ENCODE measurements at regions not wholly inside any gene's neighbourhood (a gene's known extent, or its start where the extent isn't known, plus 50 kb on each side); places are given as distances from the start of the nearest gene placed in this dataset.

DNA sequence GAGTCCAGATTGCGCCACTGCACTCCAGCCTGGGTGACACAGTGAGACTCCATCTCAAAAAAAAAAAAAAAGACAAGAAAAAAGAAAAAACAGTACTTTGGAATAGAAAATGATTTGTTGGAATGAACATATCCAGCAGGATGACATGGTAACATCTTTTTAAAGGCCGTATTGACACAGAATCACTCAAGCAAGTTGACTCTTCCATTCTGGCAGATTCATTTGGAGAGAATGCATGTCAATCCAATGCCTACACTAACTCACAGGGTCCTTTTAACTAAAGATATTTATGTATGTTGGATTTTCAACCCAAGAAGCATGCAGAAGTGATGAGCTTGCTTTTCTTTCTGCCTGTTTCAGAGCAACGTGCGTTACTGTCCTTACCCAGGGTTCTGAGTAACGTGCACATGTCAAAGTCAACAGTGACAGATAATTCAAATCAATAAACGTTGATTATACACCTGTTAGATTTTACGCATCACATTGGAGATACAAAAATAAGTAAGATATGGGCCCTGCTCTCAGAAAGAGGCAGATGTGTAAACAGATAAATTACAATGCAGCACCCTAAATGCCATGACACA, 77.1 kb upstream of the FNDC3B start:
- H3K4me3 ChIP-seq (replicated peaks; ENCODE audit: insufficient read depth, low read length), result no peak overlapping the region
- H3K27me3 ChIP-seq (ENCODE audit: insufficient read depth, poor library complexity, severe bottlenecking), result no peaks in the 10 kb centered on the region
- DNase-seq (ENCODE audit: low read depth in 1 of 2, low spot score in 1 of 2), result no peak
- TF ChIP-seq POLR2AphosphoS5 (IDR thresholded peaks at IDR 0.05; ENCODE audit: low read depth), result no peak
- TF ChIP-seq, protein P1, sequence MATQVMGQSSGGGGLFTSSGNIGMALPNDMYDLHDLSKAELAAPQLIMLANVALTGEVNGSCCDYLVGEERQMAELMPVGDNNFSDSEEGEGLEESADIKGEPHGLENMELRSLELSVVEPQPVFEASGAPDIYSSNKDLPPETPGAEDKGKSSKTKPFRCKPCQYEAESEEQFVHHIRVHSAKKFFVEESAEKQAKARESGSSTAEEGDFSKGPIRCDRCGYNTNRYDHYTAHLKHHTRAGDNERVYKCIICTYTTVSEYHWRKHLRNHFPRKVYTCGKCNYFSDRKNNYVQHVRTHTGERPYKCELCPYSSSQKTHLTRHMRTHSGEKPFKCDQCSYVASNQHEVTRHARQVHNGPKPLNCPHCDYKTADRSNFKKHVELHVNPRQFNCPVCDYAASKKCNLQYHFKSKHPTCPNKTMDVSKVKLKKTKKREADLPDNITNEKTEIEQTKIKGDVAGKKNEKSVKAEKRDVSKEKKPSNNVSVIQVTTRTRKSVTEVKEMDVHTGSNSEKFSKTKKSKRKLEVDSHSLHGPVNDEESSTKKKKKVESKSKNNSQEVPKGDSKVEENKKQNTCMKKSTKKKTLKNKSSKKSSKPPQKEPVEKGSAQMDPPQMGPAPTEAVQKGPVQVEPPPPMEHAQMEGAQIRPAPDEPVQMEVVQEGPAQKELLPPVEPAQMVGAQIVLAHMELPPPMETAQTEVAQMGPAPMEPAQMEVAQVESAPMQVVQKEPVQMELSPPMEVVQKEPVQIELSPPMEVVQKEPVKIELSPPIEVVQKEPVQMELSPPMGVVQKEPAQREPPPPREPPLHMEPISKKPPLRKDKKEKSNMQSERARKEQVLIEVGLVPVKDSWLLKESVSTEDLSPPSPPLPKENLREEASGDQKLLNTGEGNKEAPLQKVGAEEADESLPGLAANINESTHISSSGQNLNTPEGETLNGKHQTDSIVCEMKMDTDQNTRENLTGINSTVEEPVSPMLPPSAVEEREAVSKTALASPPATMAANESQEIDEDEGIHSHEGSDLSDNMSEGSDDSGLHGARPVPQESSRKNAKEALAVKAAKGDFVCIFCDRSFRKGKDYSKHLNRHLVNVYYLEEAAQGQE (IDR thresholded peaks at IDR 0.05; ENCODE audit: insufficient replicate concordance, low read depth), result no peak
- TF ChIP-seq, protein P2, sequence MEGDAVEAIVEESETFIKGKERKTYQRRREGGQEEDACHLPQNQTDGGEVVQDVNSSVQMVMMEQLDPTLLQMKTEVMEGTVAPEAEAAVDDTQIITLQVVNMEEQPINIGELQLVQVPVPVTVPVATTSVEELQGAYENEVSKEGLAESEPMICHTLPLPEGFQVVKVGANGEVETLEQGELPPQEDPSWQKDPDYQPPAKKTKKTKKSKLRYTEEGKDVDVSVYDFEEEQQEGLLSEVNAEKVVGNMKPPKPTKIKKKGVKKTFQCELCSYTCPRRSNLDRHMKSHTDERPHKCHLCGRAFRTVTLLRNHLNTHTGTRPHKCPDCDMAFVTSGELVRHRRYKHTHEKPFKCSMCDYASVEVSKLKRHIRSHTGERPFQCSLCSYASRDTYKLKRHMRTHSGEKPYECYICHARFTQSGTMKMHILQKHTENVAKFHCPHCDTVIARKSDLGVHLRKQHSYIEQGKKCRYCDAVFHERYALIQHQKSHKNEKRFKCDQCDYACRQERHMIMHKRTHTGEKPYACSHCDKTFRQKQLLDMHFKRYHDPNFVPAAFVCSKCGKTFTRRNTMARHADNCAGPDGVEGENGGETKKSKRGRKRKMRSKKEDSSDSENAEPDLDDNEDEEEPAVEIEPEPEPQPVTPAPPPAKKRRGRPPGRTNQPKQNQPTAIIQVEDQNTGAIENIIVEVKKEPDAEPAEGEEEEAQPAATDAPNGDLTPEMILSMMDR (IDR thresholded peaks at IDR 0.05; ENCODE audit: insufficient read depth, low read length), result no peak
- TF ChIP-seq GABPA (IDR thresholded peaks at IDR 0.05; ENCODE audit: low read depth), result no peak
- no peak overlapping the region for H3K27ac ChIP-seq (replicated peaks)

DNA sequence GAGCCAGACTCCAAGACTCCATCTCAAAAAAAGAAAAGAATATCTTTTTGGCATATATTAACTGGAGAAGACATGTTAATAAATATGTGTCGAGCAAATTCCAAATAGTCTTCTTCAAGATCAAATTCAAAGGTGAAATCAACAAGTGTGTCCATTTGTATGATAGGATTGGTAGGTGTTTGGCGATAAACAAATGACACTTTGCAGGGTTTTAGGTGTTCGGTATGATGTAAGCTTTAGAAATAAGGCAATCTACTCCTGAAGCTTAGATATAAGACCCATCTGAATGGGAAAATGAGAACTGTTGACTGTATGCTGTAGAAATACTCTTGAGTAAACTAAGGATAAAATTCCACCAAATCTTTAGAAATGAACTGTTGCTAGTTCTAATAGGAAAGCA, 75.8 kb upstream of the FNDC3B start:
- H3K27me3 ChIP-seq (ENCODE audit: insufficient read depth, poor library complexity, severe bottlenecking), result no peaks in the 10 kb centered on the region
- no peak overlapping the region for H3K4me3 ChIP-seq (replicated peaks; ENCODE audit: insufficient read depth, low read length)
- no peak for DNase-seq (ENCODE audit: low read depth in 1 of 2, low spot score in 1 of 2)
- H3K27ac ChIP-seq (replicated peaks), result no peak overlapping the region
- TF ChIP-seq, protein P1 (IDR thresholded peaks at IDR 0.05; ENCODE audit: insufficient replicate concordance, low read depth), result no peak
- TF ChIP-seq, protein P2 (IDR thresholded peaks at IDR 0.05; ENCODE audit: insufficient read depth, low read length), result no peak
- no peak for TF ChIP-seq GABPA (IDR thresholded peaks at IDR 0.05; ENCODE audit: low read depth)
- TF ChIP-seq POLR2AphosphoS5 (IDR thresholded peaks at IDR 0.05; ENCODE audit: low read depth), result no peak
- TF ChIP-seq SPI1 (IDR thresholded peaks at IDR 0.05; ENCODE audit: borderline replicate concordance, low read depth), result no peak

DNA sequence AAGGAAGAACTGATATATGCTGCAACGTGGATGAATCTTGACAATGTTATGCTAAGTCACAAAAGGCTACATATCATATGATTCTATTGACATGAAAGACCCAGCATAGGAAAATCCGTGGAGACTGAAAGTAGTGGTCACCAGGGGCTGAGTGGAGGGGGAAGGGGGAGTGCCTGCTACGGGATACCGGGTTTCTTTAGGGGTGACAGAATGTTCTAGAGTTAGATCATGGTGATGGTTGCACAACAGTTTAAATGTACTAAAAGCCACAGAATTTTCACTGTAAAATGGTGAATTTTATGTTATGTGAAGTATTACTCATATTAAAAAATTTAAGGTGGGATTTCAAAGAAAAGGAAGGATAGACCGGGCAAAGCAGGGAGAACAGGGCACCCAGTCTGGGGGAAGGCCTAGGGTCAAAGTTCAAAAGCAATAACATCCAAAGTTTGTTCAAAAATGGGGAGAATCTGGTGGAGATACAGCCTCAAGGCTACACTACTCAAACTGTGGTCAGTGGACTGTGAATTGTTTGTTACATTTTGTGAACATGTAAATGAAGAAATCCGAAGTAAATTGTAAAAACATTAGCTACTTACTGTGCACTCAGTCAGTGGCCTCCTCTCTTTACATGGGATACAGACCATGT, 74.2 kb upstream of the FNDC3B start:
- no peak for DNase-seq (ENCODE audit: low read depth in 1 of 2, low spot score in 1 of 2)
- H3K27ac ChIP-seq (replicated peaks), result peak overlapping the region; percentile 14; the same call in 1 of the 2 replicates
- H3K27me3 ChIP-seq (ENCODE audit: insufficient read depth, poor library complexity, severe bottlenecking), result no peaks in the 10 kb centered on the region
- TF ChIP-seq, protein P2 (IDR thresholded peaks at IDR 0.05; ENCODE audit: insufficient read depth, low read length), result no peak
- TF ChIP-seq GABPA (IDR thresholded peaks at IDR 0.05; ENCODE audit: low read depth) (no peak), POLR2AphosphoS5 (IDR thresholded peaks at IDR 0.05; ENCODE audit: low read depth) (no peak), SPI1 (IDR thresholded peaks at IDR 0.05; ENCODE audit: borderline replicate concordance, low read depth) (no peak)
- TF ChIP-seq, protein P1 (IDR thresholded peaks at IDR 0.05; ENCODE audit: insufficient replicate concordance, low read depth), result no peak
- no peak overlapping the region for H3K4me3 ChIP-seq (replicated peaks; ENCODE audit: insufficient read depth, low read length)

All from HL-60 (cell line).